ENCODE measurements at regions not wholly inside any gene's neighbourhood (a gene's known extent, or its start where the extent isn't known, plus 50 kb on each side); places are given as distances from the start of the nearest gene placed in this dataset.

- TF ChIP-seq CTCF (IDR thresholded peaks at IDR 0.05) (no peak), POLR2A (IDR thresholded peaks at IDR 0.05) (no peak)
Measured at GRCh38 chr9:89729954-89730530, 125.2 kb downstream of the GADD45G start.
